ENCODE measurements at regions not wholly inside any gene's neighbourhood (a gene's known extent, or its start where the extent isn't known, plus 50 kb on each side); places are given as distances from the start of the nearest gene placed in this dataset.

GRCh38 chr2:56803596-56803995 is 619.8 kb downstream of the CCDC85A start:
- TF ChIP-seq ARNTL (CRISPR knock-in tag; IDR thresholded peaks at IDR 0.05; ENCODE audit: borderline replicate concordance, low read depth) (no peak), ZFP3 (CRISPR knock-in tag; IDR thresholded peaks at IDR 0.05) (no peak), PPARA (CRISPR knock-in tag; IDR thresholded peaks at IDR 0.05; ENCODE audit: borderline replicate concordance) (no peak), CSDC2 (CRISPR knock-in tag; IDR thresholded peaks at IDR 0.05) (no peak), ZNF8 (CRISPR knock-in tag; IDR thresholded peaks at IDR 0.05) (no peak), RARB (CRISPR knock-in tag; IDR thresholded peaks at IDR 0.05) (no peak), TCF4 (CRISPR knock-in tag; IDR thresholded peaks at IDR 0.05; ENCODE audit: borderline replicate concordance) (no peak), ZFP30 (CRISPR knock-in tag; IDR thresholded peaks at IDR 0.05) (no peak), ZNF565 (CRISPR knock-in tag; conservative IDR thresholded peaks at IDR 0.05; ENCODE audit: low read depth) (no peak), ZNF70 (CRISPR knock-in tag; IDR thresholded peaks at IDR 0.05) (no peak), OSR1 (CRISPR knock-in tag; IDR thresholded peaks at IDR 0.05) (no peak), POU6F1 (CRISPR knock-in tag; IDR thresholded peaks at IDR 0.05; ENCODE audit: borderline replicate concordance, low read depth) (no peak), PATZ1 (CRISPR knock-in tag; IDR thresholded peaks at IDR 0.05; ENCODE audit: borderline replicate concordance) (no peak), CSRNP3 (CRISPR knock-in tag; IDR thresholded peaks at IDR 0.05) (no peak), ISL1 (CRISPR knock-in tag; IDR thresholded peaks at IDR 0.05) (no peak), BACH2 (CRISPR knock-in tag; IDR thresholded peaks at IDR 0.05; ENCODE audit: borderline replicate concordance) (no peak), GLIS3 (CRISPR knock-in tag; IDR thresholded peaks at IDR 0.05) (no peak), CREB5 (CRISPR knock-in tag; IDR thresholded peaks at IDR 0.05; ENCODE audit: low read depth) (no peak), ESRRG (CRISPR knock-in tag; IDR thresholded peaks at IDR 0.05) (no peak)
- ATAC-seq, result no peak

GRCh38 chr2:56806924-56807323 is 623.1 kb downstream of the CCDC85A start:
- no peak for ATAC-seq
- TF ChIP-seq ESRRG (CRISPR knock-in tag; IDR thresholded peaks at IDR 0.05), result no peak
- TF ChIP-seq ZC3H10 (CRISPR knock-in tag; IDR thresholded peaks at IDR 0.05), result no peak
- TF ChIP-seq ZNF70 (CRISPR knock-in tag; IDR thresholded peaks at IDR 0.05), result no peak
- TF ChIP-seq CSRNP3 (CRISPR knock-in tag; IDR thresholded peaks at IDR 0.05), result no peak
- TF ChIP-seq CREB5 (CRISPR knock-in tag; IDR thresholded peaks at IDR 0.05; ENCODE audit: low read depth), result no peak
- no peak for TF ChIP-seq PPARA (CRISPR knock-in tag; IDR thresholded peaks at IDR 0.05; ENCODE audit: borderline replicate concordance)

GRCh38 chr2:56807861-56808260 is 624.1 kb downstream of the CCDC85A start:
- TF ChIP-seq TCF4 (CRISPR knock-in tag; IDR thresholded peaks at IDR 0.05; ENCODE audit: borderline replicate concordance) (no peak), RARB (CRISPR knock-in tag; IDR thresholded peaks at IDR 0.05) (no peak), ZFP30 (CRISPR knock-in tag; IDR thresholded peaks at IDR 0.05) (no peak)
- ATAC-seq, result no peak

Data from SK-N-SH treated with all-trans-retinoic acid at 6 μM for 48 hours (cell line).